Common myeloid progenitor, CD34-positive (primary cell): ENCODE measurements at regions not wholly inside any gene's neighbourhood (a gene's known extent, or its start where the extent isn't known, plus 50 kb on each side); places are given as distances from the start of the nearest gene placed in this dataset.

Source experiments
- CTCF ChIA-PET: fragments of 350-600 bp; sonication (Branson Sonifier 250); formaldehyde crosslinking; loops from one replicate; lab custom pipeline; 2021; ENCODE audit warnings: antibody characterized with exemption; lab: Charles Lee
- POLR2A ChIA-PET: fragments of 350-600 bp; sonication (Branson Sonifier 250); formaldehyde crosslinking; loops from one replicate; lab custom pipeline; 2021; ENCODE audit warnings: antibody characterized with exemption; lab: Charles Lee
- DNase-seq, 3 donors: peaks; one replicate each; pipeline versions ENCODE4 v3.0.0 to v3.0.0-alpha.2; 2013
- H3K27ac ChIP-seq, 2 experiments: 1 replicate in 1 of 2; 2 replicates in 1 of 2; pipeline ENCODE4 v1.7.0; 2013; ENCODE audit warnings: inconsistent platforms in 2 of 2, low read length in 2 of 2, mild to moderate bottlenecking in 2 of 2, low read depth in 1 of 2, moderate library complexity in 1 of 2; ENCODE audit not compliant: severe bottlenecking in 2 of 2, insufficient read depth in 1 of 2, poor library complexity in 1 of 2
- H3K27me3 ChIP-seq, 5 experiments: replicated peaks in 2 of 5; 1 replicate in 3 of 5; 2 replicates in 2 of 5; pipeline versions ENCODE4 v1.6.1 to v1.7.0; 2013; ENCODE audit warnings: low read length in 4 of 5, mild to moderate bottlenecking in 2 of 5, moderate library complexity in 2 of 5, inconsistent platforms in 1 of 5; ENCODE audit not compliant: insufficient read depth in 5 of 5, control insufficient read depth in 4 of 5
- H3K36me3 ChIP-seq, 4 experiments: 1 replicate in 2 of 4; 2 replicates in 2 of 4; pipeline versions ENCODE4 v1.6.1 to v1.7.0; 2013; ENCODE audit warnings: low read length in 3 of 4, control low read depth in 1 of 4, mild to moderate bottlenecking in 1 of 4; ENCODE audit not compliant: control insufficient read depth in 4 of 4, insufficient read depth in 4 of 4
- H3K4me1 ChIP-seq, 4 experiments: 1 replicate in 3 of 4; 2 replicates in 1 of 4; pipeline versions ENCODE4 v1.6.1 to v1.7.1; 2013; ENCODE audit warnings: low read length in 3 of 4, mild to moderate bottlenecking in 3 of 4, control low read depth in 1 of 4, inconsistent platforms in 1 of 4, moderate library complexity in 1 of 4; ENCODE audit not compliant: control insufficient read depth in 4 of 4, insufficient read depth in 4 of 4; ENCODE audit errors: control extremely low read depth in 1 of 4
- H3K4me3 ChIP-seq, 7 experiments: 1 replicate in 4 of 7; 2 replicates in 3 of 7; pipeline versions ENCODE4 v1.5.1 to v1.7.0; 2013; ENCODE audit warnings: mild to moderate bottlenecking in 7 of 7, low read length in 6 of 7, moderate library complexity in 6 of 7, inconsistent platforms in 2 of 7, low read depth in 2 of 7, control low read depth in 1 of 7; ENCODE audit not compliant: insufficient read depth in 4 of 7, control insufficient read depth in 1 of 7; ENCODE audit errors: extremely low read depth in 1 of 7
- H3K9me3 ChIP-seq, 5 experiments: 1 replicate in 4 of 5; 2 replicates in 1 of 5; pipeline versions ENCODE4 v1.6.1 to v1.7.1; 2013; ENCODE audit warnings: low read length in 4 of 5, mild to moderate bottlenecking in 2 of 5, inconsistent platforms in 1 of 5, low read depth in 1 of 5, moderate library complexity in 1 of 5; ENCODE audit not compliant: control insufficient read depth in 4 of 5, insufficient read depth in 2 of 5; ENCODE audit errors: control extremely low read depth in 1 of 5
- whole genome bisulfite sequencing: methylation state at CpG from one replicate; pipeline ENCODE4 v1.1.5; 2013; ENCODE audit not compliant: insufficient coverage; 5-methylcytosine and 5-hydroxymethylcytosine counted together

GRCh38 chr22:34502821-34503220 is 563.1 kb upstream of the ISX start:
- Histone ChIP-seq H3K4me1 (no peaks in the 10 kb centered on the region), H3K27ac (no peak overlapping the region), H3K9me3 (peaks cover 0 to 2% (median 0%) of the 10 kb centered on the region in 5 experiments), H3K27me3 (no peaks in the 10 kb centered on the region), H3K4me3 (no peak overlapping the region), H3K36me3 (no peaks in the 10 kb centered on the region)
- ChIA-PET CTCF (no interaction called here), POLR2A (no interaction called here)
- no peak for DNase-seq
- WGBS: 36% methylated on average over 4 of the region's 5 CpGs

GRCh38 chr22:34508797-34509196 is 557.2 kb upstream of the ISX start:
- POLR2A ChIA-PET: no interaction called here
- DNase-seq: no peak
- no peak overlapping the region for H3K27ac ChIP-seq

GRCh38 chr22:34526681-34527080 is 539.3 kb upstream of the ISX start:
- ChIA-PET CTCF (no interaction called here), POLR2A (no interaction called here)
- no peak for DNase-seq
- Histone ChIP-seq H3K27me3 (no peaks in the 10 kb centered on the region), H3K9me3 (no peaks in the 10 kb centered on the region), H3K4me3 (no peak overlapping the region), H3K4me1 (no peaks in the 10 kb centered on the region), H3K27ac (no peak overlapping the region), H3K36me3 (no peaks in the 10 kb centered on the region)
- WGBS: no CpG with 5 or more reads among the region's 2 CpGs

More at GRCh38 chr22:34508797-34509196, 557.2 kb upstream of the ISX start:
- CTCF ChIA-PET: no interaction called here
- H3K9me3 ChIP-seq: peaks cover 0 to 2% (median 0%) of the 10 kb centered on the region in 5 experiments
- no peak overlapping the region for H3K4me3 ChIP-seq
- 73% methylated on average over 6 of the region's 6 CpGs for WGBS
- no peaks in the 10 kb centered on the region for H3K36me3 ChIP-seq
- H3K27me3 ChIP-seq: no peaks in the 10 kb centered on the region
- H3K4me1 ChIP-seq: no peaks in the 10 kb centered on the region

GRCh38 chr22:34534101-34534500 is 531.9 kb upstream of the ISX start:
- Histone ChIP-seq H3K27ac (no peak overlapping the region), H3K4me3 (no peak overlapping the region), H3K4me1 (no peaks in the 10 kb centered on the region), H3K9me3 (no peaks in the 10 kb centered on the region), H3K27me3 (no peaks in the 10 kb centered on the region), H3K36me3 (no peaks in the 10 kb centered on the region)
- CTCF ChIA-PET: no interaction called here
- 75% methylated on average over 1 of the region's 4 CpGs for WGBS
- POLR2A ChIA-PET: no interaction called here
- DNase-seq: no peak

- Histone ChIP-seq H3K4me1 (no peaks in the 10 kb centered on the region), H3K4me3 (no peak overlapping the region), H3K27ac (no peak overlapping the region), H3K9me3 (peaks cover 0 to 8% (median 2%) of the 10 kb centered on the region in 5 experiments), H3K27me3 (no peaks in the 10 kb centered on the region), H3K36me3 (no peaks in the 10 kb centered on the region)
- DNase-seq: no peak
- CTCF ChIA-PET: no interaction called here
- POLR2A ChIA-PET: no interaction called here
- WGBS: 62% methylated on average over 2 of the region's 4 CpGs
Measured at GRCh38 chr22:34567367-34567766, 498.6 kb upstream of the ISX start.

GRCh38 chr22:34570408-34570807 is 495.6 kb upstream of the ISX start:
- CTCF ChIA-PET: no interaction called here
- POLR2A ChIA-PET: no interaction called here
- Histone ChIP-seq H3K4me1 (no peaks in the 10 kb centered on the region), H3K36me3 (no peaks in the 10 kb centered on the region), H3K4me3 (no peak overlapping the region), H3K27ac (no peak overlapping the region), H3K9me3 (no peaks in the 10 kb centered on the region), H3K27me3 (no peaks in the 10 kb centered on the region)
- WGBS: 90% methylated on average over 2 of the region's 3 CpGs
- DNase-seq: no peak

GRCh38 chr22:34579519-34579918 is 486.4 kb upstream of the ISX start:
- H3K36me3 ChIP-seq: no peaks in the 10 kb centered on the region
- H3K4me3 ChIP-seq: no peak overlapping the region
- ChIA-PET POLR2A (no interaction called here), CTCF (no interaction called here)
- H3K9me3 ChIP-seq: peaks cover 0 to 3% (median 0%) of the 10 kb centered on the region in 5 experiments
- WGBS: no CpG with 5 or more reads among the region's 2 CpGs
- no peaks in the 10 kb centered on the region for H3K4me1 ChIP-seq
- no peak for DNase-seq
- no peaks in the 10 kb centered on the region for H3K27me3 ChIP-seq
- no peak overlapping the region for H3K27ac ChIP-seq
